Right lobe of liver (tissue), 6 donors: ENCODE measurements at regions not wholly inside any gene's neighbourhood (a gene's known extent, or its start where the extent isn't known, plus 50 kb on each side); places are given as distances from the start of the nearest gene placed in this dataset.
"Not testable (repeated sequence)": the region's sequence is repeated elsewhere in the genome, so short reads cannot be mapped to it uniquely, and the experiment has no call there.

Experiments
- ATAC-seq, 4 donors: fragments of 200-7000 bp; cut with Tn5 transposase; one replicate each; pipeline ENCODE4 v1.9.1; 2020; ENCODE audit warnings: mild to moderate bottlenecking in 4 of 4, moderate library complexity in 4 of 4
- DNase-seq, 3 donors: peaks; one replicate each; pipeline ENCODE4 v3.0.0-alpha.2; 2020
- H3K27ac ChIP-seq, 3 donors: fragments of 200-600 bp; one replicate each; pipeline ENCODE4 v1.8.0; 2022
- H3K27me3 ChIP-seq, 2 donors: fragments of 200-600 bp; one replicate each; pipeline ENCODE4 v1.8.0; 2022
- H3K36me3 ChIP-seq, 4 donors: fragments of 200-600 bp; sonication (generic) in 1 of 4; one replicate each; pipeline versions ENCODE4 v1.5.1 to v1.8.0; 2017 to 2022; ENCODE audit warnings: control low read depth in 1 of 4
- H3K4me1 ChIP-seq, 4 donors: fragments of 200-600 bp; sonication (generic) in 1 of 4; one replicate each; pipeline versions ENCODE4 v1.5.1 to v1.8.0; 2017 to 2022; ENCODE audit warnings: control low read depth in 1 of 4
- H3K4me3 ChIP-seq, 3 donors: fragments of 200-600 bp; one replicate each; pipeline ENCODE4 v1.8.0; 2022
- H3K9me3 ChIP-seq, 4 donors: fragments of 200-600 bp; sonication (generic) in 1 of 4; one replicate each; pipeline versions ENCODE4 v1.5.1 to v1.8.0; 2017 to 2022; ENCODE audit warnings: control low read depth in 1 of 4
- POLR2A ChIP-seq: fragments of 450-650 bp; IDR thresholded peaks from one replicate; pipeline ENCODE4 v1.6.1; 2017; ENCODE audit warnings: antibody characterized with exemption, mild to moderate bottlenecking
- WGBS: methylation state at CpG from one replicate; pipeline ENCODE4 v1.1.6; 2018; ENCODE audit warnings: low coverage, low lambda C conversion rate; ENCODE audit not compliant: insufficient coverage; ENCODE audit errors: missing lambda C conversion rate; 5-methylcytosine and 5-hydroxymethylcytosine counted together
- intact Hi-C, 2 donors: fragments of 100-400 bp; cut with DNase I; formaldehyde crosslinking; loops; one replicate each; pipeline versions ENCODE4 v1.11.2 to v1.14.1; 2022
- TF ChIP-seq, protein P1 (sequence below), 4 donors: fragments of 200-600 bp in 3 of 4; fragments of 450-650 bp in 1 of 4; IDR thresholded peaks; one replicate each; pipeline versions ENCODE4 v1.5.1 to v1.8.0; 2016 to 2022; ENCODE audit warnings: antibody characterized with exemption in 4 of 4, mild to moderate bottlenecking in 2 of 4
- donor health status: DM: no; HTN: yes; CAD: no.
- donor health status: DM: no; HTN: no; CAD: no.
- donor health status: DM: no; HTN: no; CAD: no.
- donor health status: DM: no; HTN: yes; CAD: no.
- donor health status: DM: no; HTN: yes; CAD: no.

DNA sequence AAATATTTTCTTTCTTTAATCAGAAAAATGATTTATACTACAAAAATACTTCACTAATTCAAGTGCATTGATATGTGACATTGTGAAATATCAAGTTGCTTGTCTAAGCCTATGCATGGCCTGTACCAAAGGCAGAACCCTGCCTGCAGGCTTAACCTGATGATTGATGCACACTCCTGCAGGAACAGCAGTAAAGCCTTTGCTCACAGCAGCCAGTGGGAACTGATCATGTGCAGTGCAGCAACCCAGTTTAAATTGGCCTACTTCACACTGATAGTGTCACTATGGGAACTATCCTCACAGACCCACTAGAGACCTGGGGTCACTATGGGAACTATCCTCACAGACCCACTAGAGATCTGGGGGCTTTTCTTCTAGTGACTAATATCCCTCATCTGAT, 603.8 kb downstream of the RAPGEF2 start:
- no peaks in the 10 kb centered on the region for H3K36me3 ChIP-seq
- TF ChIP-seq, protein P1, sequence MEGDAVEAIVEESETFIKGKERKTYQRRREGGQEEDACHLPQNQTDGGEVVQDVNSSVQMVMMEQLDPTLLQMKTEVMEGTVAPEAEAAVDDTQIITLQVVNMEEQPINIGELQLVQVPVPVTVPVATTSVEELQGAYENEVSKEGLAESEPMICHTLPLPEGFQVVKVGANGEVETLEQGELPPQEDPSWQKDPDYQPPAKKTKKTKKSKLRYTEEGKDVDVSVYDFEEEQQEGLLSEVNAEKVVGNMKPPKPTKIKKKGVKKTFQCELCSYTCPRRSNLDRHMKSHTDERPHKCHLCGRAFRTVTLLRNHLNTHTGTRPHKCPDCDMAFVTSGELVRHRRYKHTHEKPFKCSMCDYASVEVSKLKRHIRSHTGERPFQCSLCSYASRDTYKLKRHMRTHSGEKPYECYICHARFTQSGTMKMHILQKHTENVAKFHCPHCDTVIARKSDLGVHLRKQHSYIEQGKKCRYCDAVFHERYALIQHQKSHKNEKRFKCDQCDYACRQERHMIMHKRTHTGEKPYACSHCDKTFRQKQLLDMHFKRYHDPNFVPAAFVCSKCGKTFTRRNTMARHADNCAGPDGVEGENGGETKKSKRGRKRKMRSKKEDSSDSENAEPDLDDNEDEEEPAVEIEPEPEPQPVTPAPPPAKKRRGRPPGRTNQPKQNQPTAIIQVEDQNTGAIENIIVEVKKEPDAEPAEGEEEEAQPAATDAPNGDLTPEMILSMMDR (IDR thresholded peaks at IDR 0.05), result no peak
- no peak for TF ChIP-seq POLR2A
- intact Hi-C loops, result no loop called here
- no peak for ATAC-seq
- no peaks in the 10 kb centered on the region for H3K4me1 ChIP-seq
- no peak for DNase-seq
- no peaks in the 10 kb centered on the region for H3K27me3 ChIP-seq
- no peaks in the 10 kb centered on the region for H3K9me3 ChIP-seq
- no peak overlapping the region for H3K4me3 ChIP-seq
- no peak overlapping the region for H3K27ac ChIP-seq

DNA sequence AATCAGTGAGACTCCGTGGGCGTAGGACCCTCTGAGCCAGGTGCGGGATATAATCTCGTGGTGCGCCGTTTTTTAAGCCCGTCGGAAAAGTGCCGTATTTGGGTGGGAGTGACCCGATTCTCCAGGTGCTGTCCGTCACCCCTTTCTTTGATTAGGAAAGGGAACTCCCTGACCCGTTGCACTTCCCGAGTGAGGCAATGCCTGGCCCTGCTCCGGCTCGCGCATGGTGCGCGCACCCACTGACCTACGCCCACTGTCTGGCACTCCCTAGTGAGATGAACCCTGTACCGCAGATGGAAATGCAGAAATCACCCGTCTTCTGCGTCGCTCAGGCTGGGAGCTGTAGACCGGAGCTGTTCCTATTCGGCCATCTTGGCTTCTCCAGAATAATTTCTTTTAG, 612.3 kb downstream of the RAPGEF2 start:
- WGBS, result 63% methylated on average over 6 of the region's 25 CpGs
- H3K36me3 ChIP-seq, H3K27ac ChIP-seq, intact Hi-C loops, ATAC-seq, H3K4me1 ChIP-seq, H3K27me3 ChIP-seq, DNase-seq, H3K4me3 ChIP-seq, H3K9me3 ChIP-seq: not testable (repeated sequence)

DNA sequence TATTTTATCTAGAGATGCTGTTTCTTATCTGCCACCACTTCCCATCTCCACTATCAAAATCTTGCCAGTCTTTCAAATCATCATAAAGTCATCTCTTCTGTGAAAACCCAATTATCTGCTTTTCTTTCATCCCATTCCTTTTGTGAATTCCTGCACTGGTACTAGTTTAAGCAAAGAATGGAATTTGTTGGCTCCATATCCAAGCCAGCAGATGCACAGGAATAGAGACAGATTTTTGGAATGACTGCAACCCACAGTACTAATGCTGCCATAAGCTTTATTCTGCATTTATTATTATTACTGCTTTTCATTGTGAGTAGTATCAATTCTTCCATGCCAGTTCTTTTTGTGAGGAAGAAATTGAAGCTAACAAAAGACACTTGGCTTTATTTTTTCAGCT, 616.7 kb downstream of the RAPGEF2 start:
- Histone ChIP-seq H3K27ac (no peak overlapping the region), H3K4me1 (no peaks in the 10 kb centered on the region), H3K27me3 (no peaks in the 10 kb centered on the region), H3K4me3 (no peak overlapping the region), H3K36me3 (no peaks in the 10 kb centered on the region), H3K9me3 (no peaks in the 10 kb centered on the region)
- no peak for ATAC-seq
- intact Hi-C loops, result no loop called here
- TF ChIP-seq, protein P1 (IDR thresholded peaks at IDR 0.05), result no peak
- no peak for TF ChIP-seq POLR2A
- DNase-seq, result no peak

DNA sequence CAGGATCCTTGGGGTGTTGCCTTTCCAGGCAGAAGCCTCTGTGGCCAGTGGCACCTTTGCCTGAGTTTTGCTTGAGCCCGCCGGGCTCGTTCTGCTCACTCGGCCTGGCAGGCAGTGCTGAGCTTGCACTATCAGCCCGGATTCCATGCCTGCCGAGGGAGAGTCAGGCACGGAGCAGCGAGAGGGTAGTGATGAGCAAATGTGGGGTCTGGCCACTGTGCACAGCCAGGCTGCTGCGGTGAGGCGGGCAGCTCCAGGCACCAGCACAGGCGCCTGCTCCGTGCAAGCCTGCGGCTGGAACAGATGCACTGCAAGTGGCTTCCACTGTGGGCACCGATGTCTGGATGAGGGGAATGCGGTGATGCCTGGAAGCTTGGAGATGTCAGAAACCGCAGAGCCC, 619.2 kb downstream of the RAPGEF2 start:
- Histone ChIP-seq H3K4me3 (no peak overlapping the region), H3K9me3 (no peaks in the 10 kb centered on the region), H3K27me3 (no peaks in the 10 kb centered on the region), H3K36me3 (no peaks in the 10 kb centered on the region), H3K27ac (no peak overlapping the region), H3K4me1 (no peaks in the 10 kb centered on the region)
- TF ChIP-seq POLR2A, result no peak
- TF ChIP-seq, protein P1 (IDR thresholded peaks at IDR 0.05), result no peak
- intact Hi-C loops, result no loop called here
- peak in 1 of 4 donors; percentile 19 for ATAC-seq
- no peak for DNase-seq
- 71% methylated on average over 4 of the region's 16 CpGs for WGBS

DNA sequence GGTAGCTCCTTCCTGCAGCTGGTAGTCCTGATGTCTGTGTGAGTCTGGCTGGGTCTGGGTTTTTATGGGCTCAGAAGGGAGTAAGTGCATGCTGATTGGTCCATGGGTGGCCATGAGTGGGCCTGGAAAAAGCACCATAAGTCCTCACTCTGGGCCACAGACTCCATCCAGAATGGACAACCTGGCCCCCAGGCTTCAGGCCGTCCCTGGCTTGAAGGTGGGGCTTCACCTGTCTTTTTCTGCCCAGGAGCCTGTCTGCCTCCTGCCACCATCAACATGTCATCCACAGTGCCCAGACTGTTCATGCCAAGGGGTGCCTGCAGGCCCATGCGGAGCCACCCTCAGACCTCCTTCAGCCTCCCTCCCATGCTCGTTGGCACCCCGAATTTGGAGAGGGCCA, 620.0 kb downstream of the RAPGEF2 start:
- no peaks in the 10 kb centered on the region for H3K27me3 ChIP-seq
- no peak overlapping the region for H3K27ac ChIP-seq
- H3K4me1 ChIP-seq, result no peaks in the 10 kb centered on the region
- intact Hi-C loops, result no loop called here
- no peak for ATAC-seq
- WGBS, result no CpG with 5 or more reads among the region's 4 CpGs
- TF ChIP-seq POLR2A, result no peak
- TF ChIP-seq, protein P1 (IDR thresholded peaks at IDR 0.05), result no peak
- no peak overlapping the region for H3K4me3 ChIP-seq
- no peaks in the 10 kb centered on the region for H3K9me3 ChIP-seq
- H3K36me3 ChIP-seq, result no peaks in the 10 kb centered on the region
- DNase-seq, result no peak
